ENCODE measurements at regions not wholly inside any gene's neighbourhood (a gene's known extent, or its start where the extent isn't known, plus 50 kb on each side); places are given as distances from the start of the nearest gene placed in this dataset.

- no peak for TF ChIP-seq EZH2 (IDR thresholded peaks at IDR 0.05; ENCODE audit: low read depth)
- TF ChIP-seq, protein P1, sequence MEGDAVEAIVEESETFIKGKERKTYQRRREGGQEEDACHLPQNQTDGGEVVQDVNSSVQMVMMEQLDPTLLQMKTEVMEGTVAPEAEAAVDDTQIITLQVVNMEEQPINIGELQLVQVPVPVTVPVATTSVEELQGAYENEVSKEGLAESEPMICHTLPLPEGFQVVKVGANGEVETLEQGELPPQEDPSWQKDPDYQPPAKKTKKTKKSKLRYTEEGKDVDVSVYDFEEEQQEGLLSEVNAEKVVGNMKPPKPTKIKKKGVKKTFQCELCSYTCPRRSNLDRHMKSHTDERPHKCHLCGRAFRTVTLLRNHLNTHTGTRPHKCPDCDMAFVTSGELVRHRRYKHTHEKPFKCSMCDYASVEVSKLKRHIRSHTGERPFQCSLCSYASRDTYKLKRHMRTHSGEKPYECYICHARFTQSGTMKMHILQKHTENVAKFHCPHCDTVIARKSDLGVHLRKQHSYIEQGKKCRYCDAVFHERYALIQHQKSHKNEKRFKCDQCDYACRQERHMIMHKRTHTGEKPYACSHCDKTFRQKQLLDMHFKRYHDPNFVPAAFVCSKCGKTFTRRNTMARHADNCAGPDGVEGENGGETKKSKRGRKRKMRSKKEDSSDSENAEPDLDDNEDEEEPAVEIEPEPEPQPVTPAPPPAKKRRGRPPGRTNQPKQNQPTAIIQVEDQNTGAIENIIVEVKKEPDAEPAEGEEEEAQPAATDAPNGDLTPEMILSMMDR (conservative IDR thresholded peaks at IDR 0.05) = no peak
- DNase-seq = no peak
- CTCF ChIA-PET = no interaction called here
- H3K4me1 ChIP-seq (replicated peaks; ENCODE audit: insufficient read depth) = no peaks in the 10 kb centered on the region
- BruUV-seq (replicated peaks) = no TSS peak
- no peaks in the 10 kb centered on the region for H3K36me3 ChIP-seq (ENCODE audit: low read depth)
- H3K9me2 ChIP-seq (ENCODE audit: insufficient read depth) = no peaks in the 10 kb centered on the region
- POLR2A ChIA-PET (ENCODE audit: unreplicated experiment) = interaction anchor here (0.6 kb wide), 1 partner anchor 429 kb away, joined by 3 read pairs; no protein-coding TSS in a partner anchor
- no peaks in the 10 kb centered on the region for H4K20me1 ChIP-seq (ENCODE audit: insufficient read depth)
- intact Hi-C loops (cut with micrococcal nuclease; ENCODE audit: unreplicated experiment) = no loop called here
- no peaks in the 10 kb centered on the region for H3K79me2 ChIP-seq (ENCODE audit: low read depth)
- no peaks in the 10 kb centered on the region for H3F3A ChIP-seq (ENCODE audit: insufficient read depth, low read depth)
- no peaks in the 10 kb centered on the region for H3K9me3 ChIP-seq (ENCODE audit: insufficient read depth, low read depth)
- no peaks in the 10 kb centered on the region for H3K27me3 ChIP-seq (ENCODE audit: insufficient read depth, low read depth)
- no peak overlapping the region for H3K27ac ChIP-seq
- H3K4me3 ChIP-seq = no peak overlapping the region
- H3K4me2 ChIP-seq = no peak overlapping the region
- H2AFZ ChIP-seq = no peak overlapping the region
Observed at GRCh38 chr18:68288408-68288807, 426.5 kb downstream of the TMX3 start.

- BruUV-seq (replicated peaks) = no TSS peak
- ChIA-PET CTCF (no interaction called here), POLR2A (ENCODE audit: unreplicated experiment) (no interaction called here)
- TF ChIP-seq, protein P1 (conservative IDR thresholded peaks at IDR 0.05) = no peak
- no peak for TF ChIP-seq EZH2 (IDR thresholded peaks at IDR 0.05; ENCODE audit: low read depth)
- Histone ChIP-seq H3K27me3 (ENCODE audit: insufficient read depth, low read depth) (no peaks in the 10 kb centered on the region), H3K4me2 (no peak overlapping the region), H3K36me3 (ENCODE audit: low read depth) (no peaks in the 10 kb centered on the region), H3K9me2 (ENCODE audit: insufficient read depth) (0 out of 2 replicates have a peak, but pooled peaks cover 4% of the 10 kb centered on the region), H3F3A (ENCODE audit: insufficient read depth, low read depth) (no peaks in the 10 kb centered on the region), H3K4me1 (replicated peaks; ENCODE audit: insufficient read depth) (no peaks in the 10 kb centered on the region), H3K79me2 (ENCODE audit: low read depth) (no peaks in the 10 kb centered on the region), H3K4me3 (no peak overlapping the region), H3K9me3 (ENCODE audit: insufficient read depth, low read depth) (no peaks in the 10 kb centered on the region), H2AFZ (no peak overlapping the region), H4K20me1 (ENCODE audit: insufficient read depth) (no peaks in the 10 kb centered on the region), H3K27ac (no peak overlapping the region)
- intact Hi-C loops (cut with micrococcal nuclease; ENCODE audit: unreplicated experiment) = no loop called here
- no peak for DNase-seq
Observed at GRCh38 chr18:68284236-68284780, 430.6 kb downstream of the TMX3 start.

GRCh38 chr18:68283834-68284233 is 431.1 kb downstream of the TMX3 start:
- Histone ChIP-seq H3K79me2 (ENCODE audit: low read depth) (no peaks in the 10 kb centered on the region), H3K9me3 (ENCODE audit: insufficient read depth, low read depth) (no peaks in the 10 kb centered on the region), H4K20me1 (ENCODE audit: insufficient read depth) (no peaks in the 10 kb centered on the region), H3K4me1 (replicated peaks; ENCODE audit: insufficient read depth) (no peaks in the 10 kb centered on the region), H3K9me2 (ENCODE audit: insufficient read depth) (0 out of 2 replicates have a peak, but pooled peaks cover 6% of the 10 kb centered on the region), H3K4me2 (no peak overlapping the region), H3K27me3 (ENCODE audit: insufficient read depth, low read depth) (no peaks in the 10 kb centered on the region), H3K27ac (no peak overlapping the region), H3F3A (ENCODE audit: insufficient read depth, low read depth) (no peaks in the 10 kb centered on the region), H3K4me3 (no peak overlapping the region), H2AFZ (no peak overlapping the region), H3K36me3 (ENCODE audit: low read depth) (no peaks in the 10 kb centered on the region)
- DNase-seq = no peak
- no peak for TF ChIP-seq EZH2 (IDR thresholded peaks at IDR 0.05; ENCODE audit: low read depth)
- intact Hi-C loops (cut with micrococcal nuclease; ENCODE audit: unreplicated experiment) = no loop called here
- ChIA-PET CTCF (no interaction called here), POLR2A (ENCODE audit: unreplicated experiment) (no interaction called here)
- BruUV-seq (replicated peaks) = no TSS peak

DNA sequence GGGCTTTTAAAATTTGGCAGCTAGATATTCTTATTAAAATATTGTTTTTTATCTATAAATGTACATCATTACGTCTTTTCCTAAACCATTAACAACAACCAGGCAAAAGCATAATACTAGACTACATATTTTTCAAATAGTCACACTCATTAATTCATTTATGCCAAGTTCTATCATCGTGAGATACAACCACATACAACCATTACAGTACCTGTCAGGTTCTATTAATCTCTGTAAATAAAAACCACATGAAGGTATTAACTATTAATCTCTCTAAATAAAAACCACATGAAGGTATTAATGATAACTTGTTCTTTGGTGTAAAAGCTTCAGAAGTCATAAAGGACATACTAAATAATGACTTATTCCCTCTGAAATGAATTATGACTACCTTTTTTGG is 432.7 kb downstream of the TMX3 start:
- intact Hi-C loops (cut with micrococcal nuclease; ENCODE audit: unreplicated experiment) = no loop called here
- H3F3A ChIP-seq (ENCODE audit: insufficient read depth, low read depth) = no peaks in the 10 kb centered on the region
- H3K9me2 ChIP-seq (ENCODE audit: insufficient read depth) = 0 out of 2 replicates have a peak, but pooled peaks cover 6% of the 10 kb centered on the region
- ChIA-PET CTCF (no interaction called here), POLR2A (ENCODE audit: unreplicated experiment) (no interaction called here)
- H3K27ac ChIP-seq = no peak overlapping the region
- no TSS peak for BruUV-seq (replicated peaks)
- H3K4me1 ChIP-seq (replicated peaks; ENCODE audit: insufficient read depth) = no peaks in the 10 kb centered on the region
- no peak for DNase-seq
- H3K4me2 ChIP-seq = no peak overlapping the region
- no peaks in the 10 kb centered on the region for H4K20me1 ChIP-seq (ENCODE audit: insufficient read depth)
- no peaks in the 10 kb centered on the region for H3K27me3 ChIP-seq (ENCODE audit: insufficient read depth, low read depth)
- TF ChIP-seq, protein P1 (conservative IDR thresholded peaks at IDR 0.05) = no peak
- no peak for TF ChIP-seq EZH2 (IDR thresholded peaks at IDR 0.05; ENCODE audit: low read depth)
- no peak overlapping the region for H3K4me3 ChIP-seq
- H3K79me2 ChIP-seq (ENCODE audit: low read depth) = no peaks in the 10 kb centered on the region
- no peaks in the 10 kb centered on the region for H3K9me3 ChIP-seq (ENCODE audit: insufficient read depth, low read depth)
- H2AFZ ChIP-seq = no peak overlapping the region
- H3K36me3 ChIP-seq (ENCODE audit: low read depth) = no peaks in the 10 kb centered on the region
